NB4 (cell line): ENCODE measurements at regions not wholly inside any gene's neighbourhood (a gene's known extent, or its start where the extent isn't known, plus 50 kb on each side); places are given as distances from the start of the nearest gene placed in this dataset.

ENCODE experiments used
- CTCF ChIP-seq: IDR thresholded peaks from one replicate; pipeline ENCODE4 v1.5.1; 2012; ENCODE audit warnings: low read depth, low read length
- POLR2A ChIP-seq: IDR thresholded peaks from 2 replicates; pipeline ENCODE4 v1.6.1; 2011; ENCODE audit warnings: mild to moderate bottlenecking; ENCODE audit not compliant: insufficient read length; ENCODE audit errors: extremely low read depth
- TF ChIP-seq, protein P1 (sequence below): IDR thresholded peaks from 2 replicates; pipeline ENCODE4 v1.6.1; 2011; ENCODE audit warnings: low read depth, low read length

GRCh38 chr4:174040287-174040686, 243.2 kb downstream of the FBXO8 start:
- TF ChIP-seq CTCF (no peak), POLR2A (no peak)
- TF ChIP-seq, protein P1, sequence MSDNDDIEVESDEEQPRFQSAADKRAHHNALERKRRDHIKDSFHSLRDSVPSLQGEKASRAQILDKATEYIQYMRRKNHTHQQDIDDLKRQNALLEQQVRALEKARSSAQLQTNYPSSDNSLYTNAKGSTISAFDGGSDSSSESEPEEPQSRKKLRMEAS, result no peak
